Activated T-cell treated with anti-CD3 and anti-CD28 coated beads for 1 hour (primary cell): ENCODE measurements at regions not wholly inside any gene's neighbourhood (a gene's known extent, or its start where the extent isn't known, plus 50 kb on each side); places are given as distances from the start of the nearest gene placed in this dataset.

Experiments
- DNase-seq: peaks from one replicate; pipeline ENCODE4 v3.0.0-alpha.2; 2020; ENCODE audit warnings: low read depth

DNA sequence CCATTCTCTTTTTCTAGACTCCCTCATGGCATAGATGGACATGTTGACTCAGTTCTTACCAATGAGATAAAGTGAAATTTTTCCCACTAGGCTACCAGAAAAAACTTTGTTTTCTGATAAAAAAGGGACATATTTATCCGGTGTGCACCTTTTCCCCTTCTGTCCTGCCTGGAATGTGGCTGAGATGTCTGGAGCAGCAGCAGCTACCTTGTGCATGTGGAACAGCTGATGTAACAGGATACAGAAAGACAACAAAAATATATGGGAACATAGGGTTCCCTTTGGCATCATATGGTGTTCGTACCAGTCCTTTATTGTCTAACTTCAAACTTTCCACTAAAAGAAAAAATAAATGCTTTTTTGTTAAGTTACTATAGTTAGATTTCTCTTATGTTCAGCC is 460.2 kb upstream of the HS6ST1 start:
- DNase-seq = no peak

GRCh38 chr2:128779301-128780095 is 460.8 kb upstream of the HS6ST1 start:
- no peak for DNase-seq

GRCh38 chr2:128780434-128781080 is 461.9 kb upstream of the HS6ST1 start:
- no peak for DNase-seq

DNA sequence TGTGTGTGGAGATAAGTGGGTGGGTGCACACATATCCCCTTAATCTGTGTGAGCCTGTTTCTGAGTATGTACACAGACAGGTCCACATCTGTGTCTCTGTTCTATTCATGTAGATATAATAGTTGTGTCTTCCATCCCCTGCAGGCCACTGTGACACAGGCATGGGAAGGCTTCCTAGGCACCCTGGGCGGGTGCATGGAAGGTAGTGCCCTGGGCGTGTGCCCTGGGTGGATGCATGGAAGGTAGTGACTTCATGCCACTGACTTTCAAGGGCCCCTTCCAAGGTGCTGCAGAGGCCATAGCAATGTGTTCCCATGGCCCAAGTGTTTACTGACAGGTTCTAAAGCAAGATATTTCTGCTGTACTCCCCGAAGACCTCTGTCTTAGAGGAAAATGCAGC is 462.5 kb upstream of the HS6ST1 start:
- no peak for DNase-seq

DNA sequence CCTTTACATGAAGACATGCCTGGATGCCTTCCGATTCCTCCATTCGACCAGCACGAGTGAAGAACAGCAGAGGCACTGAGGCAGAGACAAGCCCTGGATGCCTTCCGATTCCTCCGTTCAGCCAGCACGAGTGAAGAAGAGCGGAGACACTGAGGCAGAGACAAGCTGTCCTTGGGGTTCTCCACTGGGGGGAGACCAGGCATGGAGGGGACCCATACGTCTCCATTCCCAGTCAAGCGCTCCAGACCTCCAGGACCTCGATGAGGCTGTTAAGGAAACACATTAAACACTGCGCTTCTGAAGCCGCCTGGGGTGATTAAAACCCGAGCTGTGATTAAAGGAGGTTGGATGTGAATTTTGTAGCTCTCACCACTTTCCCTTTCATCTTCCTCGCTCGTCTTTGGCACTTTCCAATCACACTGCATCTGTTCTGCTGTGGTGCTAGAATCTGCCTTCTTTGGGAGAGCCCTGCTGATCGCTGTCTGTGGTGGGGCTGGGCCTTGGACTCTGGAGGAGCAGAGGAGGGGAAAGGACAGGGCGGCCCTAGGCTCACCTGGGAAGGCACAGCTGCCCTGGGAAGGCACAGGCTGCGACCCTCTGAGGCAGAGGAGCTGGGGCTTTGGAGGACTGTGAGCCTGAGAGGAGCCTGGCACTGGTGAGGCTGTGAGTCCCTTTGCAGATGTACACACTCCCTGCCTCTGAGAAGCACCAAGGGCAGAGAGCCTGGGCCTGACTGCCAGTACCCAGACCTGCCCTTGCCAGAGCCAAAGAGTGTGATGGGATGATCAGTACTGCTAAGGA is 463.1 kb upstream of the HS6ST1 start:
- no peak for DNase-seq

- no peak for DNase-seq
Measured at GRCh38 chr2:128782411-128783192, 463.9 kb upstream of the HS6ST1 start.

GRCh38 chr2:128783193-128783671 is 464.6 kb upstream of the HS6ST1 start:
- DNase-seq = no peak

- no peak for DNase-seq
Measured at GRCh38 chr2:128783896-128784295, 465.2 kb upstream of the HS6ST1 start.

DNA sequence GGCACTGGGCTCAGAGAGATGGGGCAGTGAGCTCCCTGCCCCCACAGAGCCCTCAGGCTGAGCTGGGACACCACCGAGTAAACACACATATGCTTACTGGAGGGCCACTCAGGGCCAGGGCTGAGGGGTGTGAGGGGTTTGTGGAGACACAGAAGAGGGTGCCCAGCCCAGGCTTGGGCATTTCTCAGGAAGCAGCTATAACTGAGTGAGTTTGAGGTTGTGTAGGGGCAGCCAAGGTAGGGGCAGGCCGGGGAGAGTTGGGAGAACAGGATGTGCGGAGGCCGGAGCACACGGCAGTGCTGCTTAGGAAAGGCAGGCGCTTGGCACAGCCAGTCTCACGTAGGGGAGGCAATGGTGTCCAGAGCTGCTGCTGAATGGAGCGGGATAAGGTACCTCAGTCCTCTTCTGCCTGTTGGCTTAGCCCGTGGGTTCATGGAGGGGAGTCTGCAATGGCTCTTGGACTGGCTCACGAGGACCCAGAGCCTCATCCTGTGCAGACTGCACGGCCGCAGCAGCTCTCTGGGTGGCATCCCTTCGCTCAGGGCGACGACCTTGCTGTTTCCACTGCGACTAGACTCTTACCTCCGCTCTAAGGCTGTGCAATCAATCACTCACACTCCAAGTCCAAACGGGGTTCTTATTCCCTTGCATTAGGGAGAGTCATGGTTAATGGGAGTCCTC is 466.1 kb upstream of the HS6ST1 start:
- no peak for DNase-seq

GRCh38 chr2:128786316-128786715 is 467.6 kb upstream of the HS6ST1 start:
- no peak for DNase-seq

DNA sequence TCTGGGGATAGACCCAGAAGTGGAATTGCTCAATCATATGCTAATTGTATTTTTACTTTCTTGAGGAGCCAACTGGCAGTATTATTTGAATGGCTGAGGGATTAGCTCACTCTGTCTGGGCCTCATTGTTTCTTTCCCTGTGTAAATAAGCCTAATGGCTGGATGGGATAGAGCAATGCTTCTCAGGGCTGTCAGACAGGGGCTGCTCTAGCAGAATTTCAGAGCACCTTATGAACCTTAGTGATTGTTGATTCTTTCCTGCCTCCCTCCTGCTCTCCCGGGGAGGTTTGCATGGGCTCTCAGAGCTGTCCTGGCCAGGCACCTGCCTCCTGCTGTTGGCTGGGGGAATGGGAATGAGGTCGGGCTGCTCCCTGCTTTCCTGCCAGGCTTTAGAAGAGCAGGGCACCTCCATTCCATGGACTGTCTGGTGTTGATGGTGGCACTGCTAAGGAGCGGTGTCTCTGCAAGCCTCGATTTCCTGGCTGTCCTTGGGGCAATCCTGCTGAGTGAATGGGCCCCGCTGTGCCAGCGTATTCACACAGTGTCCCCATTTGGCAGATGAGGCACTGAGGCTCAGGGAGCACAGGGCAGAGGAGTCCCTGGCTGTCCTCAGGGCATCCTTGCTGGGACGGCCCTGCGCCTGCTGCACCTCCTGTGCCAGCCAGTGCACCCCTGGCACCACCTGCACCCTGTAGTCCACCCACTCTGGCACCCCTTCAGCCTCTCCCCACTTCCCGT is 468.2 kb upstream of the HS6ST1 start:
- no peak for DNase-seq

GRCh38 chr2:128787616-128788015 is 468.9 kb upstream of the HS6ST1 start:
- DNase-seq = no peak

- DNase-seq = no peak
Measured at GRCh38 chr2:128788636-128789220, 470.1 kb upstream of the HS6ST1 start.

- no peak for DNase-seq
Measured at GRCh38 chr2:128789221-128789620, 470.6 kb upstream of the HS6ST1 start.

DNA sequence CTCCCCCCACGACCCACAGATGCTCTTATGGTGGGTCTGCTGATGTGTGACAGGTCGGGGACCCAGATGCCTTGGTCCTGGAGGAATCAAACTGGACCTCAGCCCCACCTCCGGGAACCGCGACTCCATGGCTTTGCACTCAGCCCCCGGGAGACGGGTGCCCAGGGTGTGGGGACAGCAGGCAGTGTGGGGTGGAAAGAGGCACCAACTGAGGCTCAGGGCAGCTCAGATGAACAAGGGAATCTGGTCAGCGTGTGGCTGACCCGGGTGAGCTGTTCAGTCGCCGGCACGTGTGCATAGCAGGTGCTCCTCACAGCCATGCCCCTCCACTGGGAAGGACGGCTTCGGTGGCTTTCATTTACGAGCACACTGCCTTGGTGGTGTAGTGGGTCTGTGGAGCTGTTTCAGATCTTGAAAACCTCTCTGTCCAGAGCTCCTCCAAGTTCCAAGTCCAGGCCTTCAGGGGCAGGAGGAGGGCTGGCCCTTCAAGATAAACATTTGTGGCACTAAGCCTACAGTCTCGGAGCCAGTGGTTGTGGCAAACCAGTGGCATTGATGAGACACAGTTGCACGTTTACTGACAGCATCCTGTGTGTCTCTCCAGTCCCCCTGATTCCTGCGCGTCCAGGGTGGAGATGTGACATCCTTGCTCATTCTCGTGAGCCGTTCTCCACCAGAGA is 471.2 kb upstream of the HS6ST1 start:
- no peak for DNase-seq

GRCh38 chr2:128790541-128791001 is 471.9 kb upstream of the HS6ST1 start:
- no peak for DNase-seq

GRCh38 chr2:128791120-128791984 is 472.7 kb upstream of the HS6ST1 start:
- DNase-seq = no peak

- DNase-seq = no peak
Measured at GRCh38 chr2:128791985-128792320, 473.3 kb upstream of the HS6ST1 start.
